SK-N-SH (cell line): ENCODE measurements at regions not wholly inside any gene's neighbourhood (a gene's known extent, or its start where the extent isn't known, plus 50 kb on each side); places are given as distances from the start of the nearest gene placed in this dataset.
A peak's percentile ranks its signal among the peaks of the same experiment; 100 is the strongest.

Source experiments
- CTCF ChIA-PET: fragments of 300-600, 350-600 bp; formaldehyde crosslinking; extraction: SDS; loops from one replicate; lab custom pipeline; 2021; lab: Yijun Ruan, JAX
- POLR2A ChIA-PET: fragments of 350-600 bp; sonication (Branson Sonifier 250); formaldehyde crosslinking; extraction: SDS; loops from one replicate; lab custom pipeline; 2020; ENCODE audit warnings: antibody characterized with exemption, inconsistent platforms; lab: Yijun Ruan, JAX
- DNase-seq: peaks from one replicate; pipeline ENCODE4 v3.0.0; 2012
- H2AFZ ChIP-seq: fragments of 200-600 bp; sonication (generic); 2 replicates; pipeline ENCODE4 v1.8.1; 2016; ENCODE audit warnings: antibody characterized with exemption, mild to moderate bottlenecking, low read depth
- H3F3A ChIP-seq: fragments of 200-600 bp; sonication (generic); replicated peaks from 2 replicates; pipeline ENCODE3; 2016; ENCODE audit warnings: antibody characterized with exemption, mild to moderate bottlenecking; ENCODE audit not compliant: insufficient read depth
- H3K27ac ChIP-seq, 2 experiments: fragments of 200-500 bp in 1 of 2; fragments of 200-600 bp in 1 of 2; sonication (Bioruptor generic) in 1 of 2; sonication (generic), shearing (Covaris generic) in 1 of 2; 2 replicates each; pipeline versions ENCODE4 v1.5.1 to v1.6.1; 2014 to 2016; ENCODE audit warnings: low read depth in 2 of 2, inconsistent platforms in 1 of 2, low read length in 1 of 2, mild to moderate bottlenecking in 1 of 2, mixed read lengths in 1 of 2
- H3K27me3 ChIP-seq: fragments of 200-600 bp; sonication (generic), shearing (Covaris generic); 2 replicates; pipeline ENCODE4 v1.6.1; 2016; ENCODE audit warnings: mixed run types; ENCODE audit not compliant: insufficient read depth
- H3K36me3 ChIP-seq, 2 experiments: fragments of 200-500 bp in 1 of 2; fragments of 200-600 bp in 1 of 2; sonication (Bioruptor generic) in 1 of 2; sonication (generic) in 1 of 2; replicated peaks in 1 of 2; 2 replicates each; pipeline versions ENCODE3 to v1.5.1; 2014 to 2016; ENCODE audit warnings: low read length in 1 of 2, mild to moderate bottlenecking in 1 of 2; ENCODE audit not compliant: insufficient read depth in 2 of 2, control insufficient read depth in 1 of 2
- H3K4me1 ChIP-seq, 2 experiments: fragments of 200-500 bp in 1 of 2; fragments of 200-600 bp in 1 of 2; sonication (Bioruptor generic) in 1 of 2; sonication (generic), shearing (Covaris generic) in 1 of 2; 2 replicates each; pipeline versions ENCODE4 v1.5.1 to v1.6.1; 2014 to 2016; ENCODE audit warnings: low read depth in 1 of 2, low read length in 1 of 2, mixed run types in 1 of 2; ENCODE audit not compliant: insufficient read depth in 2 of 2, control insufficient read depth in 1 of 2
- H3K4me2 ChIP-seq: fragments of 200-600 bp; sonication (generic), shearing (Covaris generic); 2 replicates; pipeline ENCODE4 v1.6.1; 2017; ENCODE audit warnings: mixed run types
- H3K4me3 ChIP-seq, 2 experiments: fragments of 200-500 bp in 1 of 2; fragments of 200-600 bp in 1 of 2; sonication (Bioruptor generic) in 1 of 2; sonication (generic), shearing (Covaris generic) in 1 of 2; 2 replicates each; pipeline versions ENCODE4 v1.5.1 to v1.8.1; 2014 to 2016; ENCODE audit warnings: low read depth in 2 of 2, inconsistent platforms in 1 of 2, low read length in 1 of 2, mild to moderate bottlenecking in 1 of 2, mixed read lengths in 1 of 2, moderate library complexity in 1 of 2
- H3K79me2 ChIP-seq: fragments of 200-600 bp; sonication (generic); 2 replicates; pipeline ENCODE4 v1.8.1; 2017; ENCODE audit warnings: mild to moderate bottlenecking; ENCODE audit not compliant: insufficient read depth
- H3K9ac ChIP-seq: fragments of 200-600 bp; sonication (generic); 2 replicates; pipeline ENCODE4 v1.6.1; 2017; ENCODE audit warnings: mixed run types
- H3K9me2 ChIP-seq: fragments of 200-600 bp; sonication (generic); 2 replicates; pipeline ENCODE4 v1.6.1; 2017; ENCODE audit warnings: mixed run types
- H3K9me3 ChIP-seq: fragments of 200-600 bp; sonication (generic); 2 replicates; pipeline ENCODE4 v1.6.1; 2017; ENCODE audit warnings: mixed run types, mild to moderate bottlenecking, moderate library complexity
- H4K20me1 ChIP-seq: fragments of 200-600 bp; sonication (generic); 2 replicates; pipeline ENCODE4 v1.6.1; 2017; ENCODE audit warnings: mild to moderate bottlenecking, mixed run types; ENCODE audit not compliant: insufficient read depth
- CHD2 ChIP-seq: fragments of 150-350 bp; IDR thresholded peaks from 2 replicates; pipeline ENCODE4 v1.6.1; 2018; ENCODE audit warnings: low read length; ENCODE audit not compliant: partially characterized antibody
- ELF1 ChIP-seq: IDR thresholded peaks from 2 replicates; pipeline ENCODE4 v1.4.0; 2012
- EP300 ChIP-seq, 2 experiments: IDR thresholded peaks; 2 replicates each; pipeline versions ENCODE4 v1.4.0 to v1.6.1; 2012; ENCODE audit warnings: borderline replicate concordance in 1 of 2, low read depth in 1 of 2, low read length in 1 of 2
- EZH2phosphoT487 ChIP-seq: fragments of 200-600 bp; sonication (generic); IDR thresholded peaks from 2 replicates; pipeline ENCODE4 v1.6.1; 2017; ENCODE audit warnings: low read depth, mixed run types, mild to moderate bottlenecking, antibody characterized with exemption, moderate library complexity, borderline replicate concordance
- FOSL2 ChIP-seq: IDR thresholded peaks from 2 replicates; pipeline ENCODE4 v1.4.0; 2012; ENCODE audit warnings: low read depth, mild to moderate bottlenecking, moderate library complexity, borderline replicate concordance
- GATA2 ChIP-seq: sonication (generic); formaldehyde crosslinking; IDR thresholded peaks from 2 replicates; pipeline ENCODE4 v1.5.0; 2020; ENCODE audit warnings: mild to moderate bottlenecking, missing genetic modification reagents
- JUND ChIP-seq: IDR thresholded peaks from 2 replicates; pipeline ENCODE4 v1.4.0; 2012
- MEF2A ChIP-seq: IDR thresholded peaks from 2 replicates; pipeline ENCODE4 v1.4.0; 2012; ENCODE audit warnings: low read depth, borderline replicate concordance
- NFIC ChIP-seq: IDR thresholded peaks from 2 replicates; pipeline ENCODE4 v1.4.0; 2012; ENCODE audit warnings: borderline replicate concordance
- NRF1 ChIP-seq: IDR thresholded peaks from 2 replicates; pipeline ENCODE4 v1.6.1; 2012; ENCODE audit warnings: low read depth, mild to moderate bottlenecking, low read length
- POLR2AphosphoS5 ChIP-seq: IDR thresholded peaks from 2 replicates; pipeline ENCODE4 v1.6.1; 2012; ENCODE audit warnings: low read depth, low read length
- RAD21 ChIP-seq: IDR thresholded peaks from 2 replicates; pipeline ENCODE4 v1.6.1; 2012; ENCODE audit warnings: mild to moderate bottlenecking, low read length
- RCOR1 ChIP-seq: fragments of 150-350 bp; IDR thresholded peaks from 2 replicates; pipeline ENCODE4 v1.6.1; 2017; ENCODE audit warnings: antibody characterized with exemption, low read length
- RXRA ChIP-seq: IDR thresholded peaks from 2 replicates; pipeline ENCODE4 v1.4.0; 2012; ENCODE audit warnings: low read depth, mild to moderate bottlenecking, borderline replicate concordance
- SIN3A ChIP-seq: IDR thresholded peaks from 2 replicates; pipeline ENCODE4 v1.6.1; 2012; ENCODE audit warnings: low read depth, mild to moderate bottlenecking, low read length, moderate library complexity, borderline replicate concordance
- TCF12 ChIP-seq: IDR thresholded peaks from 2 replicates; pipeline ENCODE4 v1.4.0; 2012
- TEAD4 ChIP-seq: IDR thresholded peaks from 2 replicates; pipeline ENCODE4 v1.4.0; 2012; ENCODE audit warnings: mild to moderate bottlenecking, borderline replicate concordance; ENCODE audit not compliant: insufficient read depth
- YY1 ChIP-seq: IDR thresholded peaks from 2 replicates; pipeline ENCODE4 v1.4.0; 2012; ENCODE audit warnings: low read depth, mild to moderate bottlenecking
- WGBS: methylation state at CpG from one replicate; pipeline ENCODE4 v1.1.6; 2017; ENCODE audit warnings: low lambda C conversion rate; 5-methylcytosine and 5-hydroxymethylcytosine counted together
- TF ChIP-seq, protein P1 (sequence below): IDR thresholded peaks from 2 replicates; pipeline ENCODE4 v1.4.0; 2012; ENCODE audit warnings: low read depth, borderline replicate concordance
- TF ChIP-seq, protein P2 (sequence below): fragments of 150-350 bp; IDR thresholded peaks from 2 replicates; pipeline ENCODE4 v1.6.1; 2017; ENCODE audit warnings: antibody characterized with exemption, low read length, low read depth, borderline replicate concordance
- TF ChIP-seq, protein P3 (sequence below): fragments of 150-350 bp; IDR thresholded peaks from 2 replicates; pipeline ENCODE4 v1.6.1; 2016; ENCODE audit warnings: mild to moderate bottlenecking, low read depth, low read length
- TF ChIP-seq, protein P4 (sequence below): IDR thresholded peaks from 2 replicates; pipeline ENCODE4; 2012
- TF ChIP-seq, protein P5 (sequence below): fragments of 200-600 bp; sonication (generic); IDR thresholded peaks from 2 replicates; pipeline ENCODE4 v1.6.1; 2017; ENCODE audit warnings: antibody characterized with exemption, mild to moderate bottlenecking, moderate library complexity
- TF ChIP-seq, protein P6 (sequence below): IDR thresholded peaks from 2 replicates; pipeline ENCODE4 v1.4.0; 2012; ENCODE audit warnings: low read depth

DNA sequence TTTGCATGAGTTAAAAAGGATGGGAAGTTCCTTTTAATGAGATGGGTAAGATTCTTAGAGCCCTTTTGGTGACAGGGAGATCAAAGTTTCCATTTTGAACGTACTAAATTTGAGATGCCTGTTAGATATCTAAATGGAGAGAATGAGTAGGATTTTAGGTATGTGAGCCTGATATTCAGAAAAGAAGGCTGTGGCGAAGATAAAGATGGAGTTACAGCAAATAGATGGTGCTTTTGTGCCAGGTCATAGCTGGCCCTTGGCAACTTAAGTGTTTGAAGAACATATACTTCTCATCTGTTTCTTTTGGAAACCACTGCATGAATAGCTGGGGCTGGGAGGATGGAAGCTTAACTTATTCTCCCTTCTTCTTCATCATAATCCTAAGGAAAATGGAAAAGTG lies 282.5 kb downstream of the PTBP2 start:
- peak overlapping the region; percentile 57; the same call in 1 of the 2 replicates for H2AFZ ChIP-seq

DNA sequence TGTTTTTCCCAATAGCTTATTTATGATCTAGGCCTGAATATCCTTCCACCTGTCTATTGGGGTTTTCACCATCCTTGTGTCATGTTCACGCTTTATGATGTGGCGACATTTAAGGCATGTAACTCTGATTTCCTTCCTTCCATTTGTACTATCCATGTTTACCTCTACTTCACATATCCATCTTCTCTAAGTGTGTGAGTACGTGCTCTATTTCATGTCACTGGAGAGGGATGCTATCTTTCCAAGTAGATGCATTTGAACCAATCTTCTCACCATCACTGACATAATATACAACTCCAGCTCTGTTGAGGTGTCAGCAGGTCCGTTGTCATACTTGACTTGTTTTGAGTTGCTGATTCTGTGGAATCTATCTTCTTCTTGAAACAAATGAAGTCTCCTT lies 283.2 kb downstream of the PTBP2 start:
- no peaks in the 10 kb centered on the region for H3K9me2 ChIP-seq
- no peak overlapping the region for H3K4me3 ChIP-seq
- peak overlapping the region in 1 of 2 experiments; percentile 43; a peak in 2 of 4 replicates for H3K27ac ChIP-seq
- POLR2A ChIA-PET = interaction anchor here (0.6 kb wide), 1 partner anchor 444 kb away, joined by 3 read pairs; no protein-coding TSS in a partner anchor
- no peak overlapping the region for H3K9ac ChIP-seq
- WGBS = 93% methylated on average over 4 of the region's 4 CpGs
- H2AFZ ChIP-seq = no peak overlapping the region
- no peak overlapping the region for H3K4me2 ChIP-seq
- peaks cover 14% of the 10 kb centered on the region for H3F3A ChIP-seq
- H3K36me3 ChIP-seq = no peaks in the 10 kb centered on the region
- DNase-seq = no peak
- peaks cover 4 to 27% of the 10 kb centered on the region in 2 experiments for H3K4me1 ChIP-seq
- H3K9me3 ChIP-seq = no peaks in the 10 kb centered on the region
- no peaks in the 10 kb centered on the region for H4K20me1 ChIP-seq
- no peaks in the 10 kb centered on the region for H3K27me3 ChIP-seq
- H3K79me2 ChIP-seq = no peaks in the 10 kb centered on the region
- CTCF ChIA-PET = no interaction called here
- TF ChIP-seq, protein P1, sequence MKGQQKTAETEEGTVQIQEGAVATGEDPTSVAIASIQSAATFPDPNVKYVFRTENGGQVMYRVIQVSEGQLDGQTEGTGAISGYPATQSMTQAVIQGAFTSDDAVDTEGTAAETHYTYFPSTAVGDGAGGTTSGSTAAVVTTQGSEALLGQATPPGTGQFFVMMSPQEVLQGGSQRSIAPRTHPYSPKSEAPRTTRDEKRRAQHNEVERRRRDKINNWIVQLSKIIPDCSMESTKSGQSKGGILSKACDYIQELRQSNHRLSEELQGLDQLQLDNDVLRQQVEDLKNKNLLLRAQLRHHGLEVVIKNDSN = no peak
- TF ChIP-seq, protein P2, sequence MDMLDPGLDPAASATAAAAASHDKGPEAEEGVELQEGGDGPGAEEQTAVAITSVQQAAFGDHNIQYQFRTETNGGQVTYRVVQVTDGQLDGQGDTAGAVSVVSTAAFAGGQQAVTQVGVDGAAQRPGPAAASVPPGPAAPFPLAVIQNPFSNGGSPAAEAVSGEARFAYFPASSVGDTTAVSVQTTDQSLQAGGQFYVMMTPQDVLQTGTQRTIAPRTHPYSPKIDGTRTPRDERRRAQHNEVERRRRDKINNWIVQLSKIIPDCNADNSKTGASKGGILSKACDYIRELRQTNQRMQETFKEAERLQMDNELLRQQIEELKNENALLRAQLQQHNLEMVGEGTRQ = no peak
- TF ChIP-seq, protein P3, sequence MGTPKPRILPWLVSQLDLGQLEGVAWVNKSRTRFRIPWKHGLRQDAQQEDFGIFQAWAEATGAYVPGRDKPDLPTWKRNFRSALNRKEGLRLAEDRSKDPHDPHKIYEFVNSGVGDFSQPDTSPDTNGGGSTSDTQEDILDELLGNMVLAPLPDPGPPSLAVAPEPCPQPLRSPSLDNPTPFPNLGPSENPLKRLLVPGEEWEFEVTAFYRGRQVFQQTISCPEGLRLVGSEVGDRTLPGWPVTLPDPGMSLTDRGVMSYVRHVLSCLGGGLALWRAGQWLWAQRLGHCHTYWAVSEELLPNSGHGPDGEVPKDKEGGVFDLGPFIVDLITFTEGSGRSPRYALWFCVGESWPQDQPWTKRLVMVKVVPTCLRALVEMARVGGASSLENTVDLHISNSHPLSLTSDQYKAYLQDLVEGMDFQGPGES = no peak
- TF ChIP-seq TCF12 (no peak), TEAD4 (no peak), YY1 (no peak), GATA2 (CRISPR knock-in tag) (no peak), SIN3A (no peak), CHD2 (no peak), RXRA (no peak), NRF1 (no peak), FOSL2 (no peak)
- TF ChIP-seq, protein P4, sequence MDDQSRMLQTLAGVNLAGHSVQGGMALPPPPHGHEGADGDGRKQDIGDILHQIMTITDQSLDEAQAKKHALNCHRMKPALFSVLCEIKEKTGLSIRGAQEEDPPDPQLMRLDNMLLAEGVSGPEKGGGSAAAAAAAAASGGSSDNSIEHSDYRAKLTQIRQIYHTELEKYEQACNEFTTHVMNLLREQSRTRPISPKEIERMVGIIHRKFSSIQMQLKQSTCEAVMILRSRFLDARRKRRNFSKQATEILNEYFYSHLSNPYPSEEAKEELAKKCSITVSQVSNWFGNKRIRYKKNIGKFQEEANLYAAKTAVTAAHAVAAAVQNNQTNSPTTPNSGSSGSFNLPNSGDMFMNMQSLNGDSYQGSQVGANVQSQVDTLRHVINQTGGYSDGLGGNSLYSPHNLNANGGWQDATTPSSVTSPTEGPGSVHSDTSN = no peak
- TF ChIP-seq, protein P5, sequence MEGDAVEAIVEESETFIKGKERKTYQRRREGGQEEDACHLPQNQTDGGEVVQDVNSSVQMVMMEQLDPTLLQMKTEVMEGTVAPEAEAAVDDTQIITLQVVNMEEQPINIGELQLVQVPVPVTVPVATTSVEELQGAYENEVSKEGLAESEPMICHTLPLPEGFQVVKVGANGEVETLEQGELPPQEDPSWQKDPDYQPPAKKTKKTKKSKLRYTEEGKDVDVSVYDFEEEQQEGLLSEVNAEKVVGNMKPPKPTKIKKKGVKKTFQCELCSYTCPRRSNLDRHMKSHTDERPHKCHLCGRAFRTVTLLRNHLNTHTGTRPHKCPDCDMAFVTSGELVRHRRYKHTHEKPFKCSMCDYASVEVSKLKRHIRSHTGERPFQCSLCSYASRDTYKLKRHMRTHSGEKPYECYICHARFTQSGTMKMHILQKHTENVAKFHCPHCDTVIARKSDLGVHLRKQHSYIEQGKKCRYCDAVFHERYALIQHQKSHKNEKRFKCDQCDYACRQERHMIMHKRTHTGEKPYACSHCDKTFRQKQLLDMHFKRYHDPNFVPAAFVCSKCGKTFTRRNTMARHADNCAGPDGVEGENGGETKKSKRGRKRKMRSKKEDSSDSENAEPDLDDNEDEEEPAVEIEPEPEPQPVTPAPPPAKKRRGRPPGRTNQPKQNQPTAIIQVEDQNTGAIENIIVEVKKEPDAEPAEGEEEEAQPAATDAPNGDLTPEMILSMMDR = no peak
- TF ChIP-seq, protein P6, sequence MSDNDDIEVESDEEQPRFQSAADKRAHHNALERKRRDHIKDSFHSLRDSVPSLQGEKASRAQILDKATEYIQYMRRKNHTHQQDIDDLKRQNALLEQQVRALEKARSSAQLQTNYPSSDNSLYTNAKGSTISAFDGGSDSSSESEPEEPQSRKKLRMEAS = no peak

More for the DNA sequence above, 282.5 kb downstream of the PTBP2 start:
- H3K27ac ChIP-seq = peak overlapping the region in 1 of 2 experiments; percentile 43; a peak in 2 of 4 replicates
- ChIA-PET POLR2A (interaction anchor here (0.6 kb wide), 1 partner anchor 445 kb away, joined by 3 read pairs; no protein-coding TSS in a partner anchor), CTCF (no interaction called here)
- peak overlapping the region; percentile 29 for H3K4me2 ChIP-seq
- H3K9me3 ChIP-seq = no peaks in the 10 kb centered on the region
- peaks cover 4 to 27% of the 10 kb centered on the region in 2 experiments for H3K4me1 ChIP-seq
- H3K9me2 ChIP-seq = no peaks in the 10 kb centered on the region
- no peaks in the 10 kb centered on the region for H3K36me3 ChIP-seq
- no peak overlapping the region for H3K4me3 ChIP-seq
- H4K20me1 ChIP-seq = no peaks in the 10 kb centered on the region
- WGBS = 39% methylated on average over 2 of the region's 2 CpGs
- no peak overlapping the region for H3K9ac ChIP-seq
- no peak for DNase-seq
- no peaks in the 10 kb centered on the region for H3K27me3 ChIP-seq
- peaks cover 14% of the 10 kb centered on the region for H3F3A ChIP-seq
- TF ChIP-seq POLR2AphosphoS5 (no peak), ELF1 (no peak), EP300 (IDR thresholded peaks at IDR 0.05; ENCODE audit: borderline replicate concordance in 1 of 2, low read depth in 1 of 2, low read length in 1 of 2) (peak in 1 of 2 experiments; percentile 22; a peak in 1 of 4 replicates), GATA2 (CRISPR knock-in tag) (no peak), EZH2phosphoT487 (no peak), JUND (peak; percentile 23; the same call in 1 of the 2 replicates), NFIC (peak; percentile 40), RAD21 (no peak), RCOR1 (no peak), CHD2 (no peak), MEF2A (peak; percentile 40; the same call in 1 of the 2 replicates)
- H3K79me2 ChIP-seq = no peaks in the 10 kb centered on the region
